Middle frontal gyrus (tissue), 1 donor: ENCODE measurements at regions not wholly inside any gene's neighbourhood (a gene's known extent, or its start where the extent isn't known, plus 50 kb on each side); places are given as distances from the start of the nearest gene placed in this dataset.

Experiments
- DNase-seq: peaks from one replicate; pipeline ENCODE4 v3.0.0-alpha.2; 2015; ENCODE audit warnings: low spot score; ENCODE audit errors: extremely low spot score

DNA sequence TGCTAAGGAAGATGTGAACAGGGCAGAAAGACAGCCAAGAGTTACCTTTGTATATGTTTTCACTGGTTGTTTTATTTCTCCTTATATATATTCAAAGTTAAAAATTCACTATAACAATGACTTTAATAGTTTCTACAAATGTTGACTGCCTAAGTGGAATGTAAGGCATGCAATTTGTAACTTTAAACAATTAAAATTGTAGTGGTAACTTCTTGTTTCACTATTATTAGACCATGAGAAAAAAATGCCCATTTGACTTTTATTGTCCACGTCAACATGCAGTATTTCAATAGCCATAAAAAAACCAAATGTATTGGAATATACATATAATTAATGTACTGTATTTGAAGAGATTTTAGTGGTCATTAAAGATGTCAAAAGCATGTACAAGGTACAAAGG lies 340.7 kb upstream of the CBLB start:
- DNase-seq = no peak

GRCh38 chr3:106210923-106211322 lies 342.1 kb upstream of the CBLB start:
- DNase-seq = no peak

- DNase-seq = no peak
These were observed 343.9 kb upstream of the CBLB start for GRCh38 chr3:106212665-106213222.

- DNase-seq = no peak
These were observed 345.1 kb upstream of the CBLB start for GRCh38 chr3:106213954-106214353.

DNA sequence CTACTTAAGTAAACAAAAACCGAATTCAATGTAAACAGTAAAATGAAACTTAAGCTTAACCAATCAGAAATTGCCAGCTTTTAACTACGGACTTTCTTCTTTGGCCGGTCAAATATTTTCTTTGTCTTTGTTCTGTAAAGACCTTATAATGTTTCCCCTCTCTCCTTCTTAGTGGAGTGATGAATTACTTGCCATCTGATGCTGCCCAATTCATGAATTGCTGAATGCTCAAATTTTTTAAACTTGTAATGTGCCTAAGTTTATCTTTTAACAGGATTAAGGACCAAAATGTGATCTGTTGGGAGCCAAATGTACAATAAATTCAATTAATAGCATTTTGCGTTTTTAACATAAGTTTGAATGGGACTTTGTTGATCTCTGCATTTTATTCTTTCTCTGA lies 345.8 kb upstream of the CBLB start:
- DNase-seq = no peak

DNA sequence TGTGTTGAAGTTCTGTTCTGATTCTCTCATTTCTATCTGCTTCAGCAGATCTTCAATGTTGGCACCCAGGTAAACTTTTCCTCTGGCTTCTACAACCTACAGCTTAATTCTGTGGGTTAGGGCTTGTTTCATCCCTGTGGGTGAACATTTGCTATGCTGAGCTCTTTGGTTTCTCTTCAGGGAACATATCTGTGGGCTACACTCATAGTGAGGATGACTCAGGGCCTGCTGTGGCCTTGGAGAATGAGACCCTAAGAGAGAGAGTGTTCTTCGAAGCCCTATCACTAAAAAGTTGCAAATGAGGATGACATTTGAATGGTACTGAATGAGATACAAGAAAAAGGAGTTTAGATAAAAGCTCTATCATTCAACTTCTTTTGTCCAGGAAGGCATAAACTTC lies 346.2 kb upstream of the CBLB start:
- DNase-seq = no peak

- DNase-seq = no peak
These were observed 348.9 kb upstream of the CBLB start for GRCh38 chr3:106217745-106218144.

DNA sequence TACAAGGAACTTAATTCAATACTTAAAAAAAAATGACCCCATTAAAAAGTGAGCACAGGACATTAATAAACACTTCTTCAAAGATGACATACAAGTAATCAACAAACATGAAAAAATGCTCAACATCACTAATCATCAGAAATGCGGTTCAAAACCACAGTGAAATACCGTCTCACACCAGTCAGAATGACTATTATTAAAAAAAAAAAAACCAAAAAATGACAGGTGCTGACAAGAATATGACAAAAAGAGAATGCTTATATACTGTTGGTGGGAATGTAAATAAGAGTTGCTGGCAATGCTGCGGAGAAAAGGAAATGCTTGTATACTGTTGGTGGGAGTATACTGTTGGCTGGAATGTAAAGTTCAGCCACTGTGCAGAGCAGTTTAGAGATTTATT lies 358.3 kb upstream of the CBLB start:
- DNase-seq = no peak

DNA sequence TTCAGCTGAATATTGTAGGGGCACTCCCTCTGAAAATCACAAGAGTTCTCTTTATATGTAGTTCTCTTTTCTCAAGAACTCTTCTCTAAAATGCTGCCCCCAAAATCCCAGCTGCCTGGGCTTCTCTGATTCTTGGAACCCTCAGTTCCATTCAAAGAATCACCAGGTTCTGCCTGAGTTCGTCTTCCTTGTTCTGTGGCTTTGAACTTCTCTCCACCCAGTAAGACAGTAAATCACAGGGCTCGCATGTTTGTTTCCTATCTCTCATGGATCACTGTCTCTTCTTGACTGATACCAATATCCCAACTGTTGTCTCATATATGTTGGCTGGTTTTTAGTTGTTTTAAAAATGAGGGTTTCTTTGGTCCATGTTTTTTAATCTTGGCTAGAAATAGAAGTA lies 359.5 kb upstream of the CBLB start:
- no peak for DNase-seq

- no peak for DNase-seq
These were observed 360.9 kb upstream of the CBLB start for GRCh38 chr3:106229495-106230278.

DNA sequence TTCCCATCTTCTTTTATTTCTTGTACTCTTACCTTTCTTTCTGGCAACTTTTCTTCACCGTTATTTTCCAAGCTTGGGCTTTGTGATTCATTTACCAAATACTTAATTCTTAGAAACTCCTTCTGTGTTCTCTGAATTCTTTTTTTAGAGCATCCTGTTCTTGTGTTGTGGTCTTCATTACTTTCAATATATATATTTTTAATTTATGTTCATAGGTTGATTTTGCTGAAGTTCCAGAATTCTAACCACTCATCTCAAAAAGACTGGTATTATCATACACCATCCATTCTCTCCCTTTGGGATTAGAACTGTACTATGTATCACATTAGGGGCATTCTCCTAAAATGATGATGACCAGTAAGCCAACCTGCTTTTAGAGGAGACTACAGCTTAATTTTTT lies 362.3 kb upstream of the CBLB start:
- no peak for DNase-seq

- DNase-seq = no peak
These were observed 364.1 kb upstream of the CBLB start for GRCh38 chr3:106232956-106233355.

DNA sequence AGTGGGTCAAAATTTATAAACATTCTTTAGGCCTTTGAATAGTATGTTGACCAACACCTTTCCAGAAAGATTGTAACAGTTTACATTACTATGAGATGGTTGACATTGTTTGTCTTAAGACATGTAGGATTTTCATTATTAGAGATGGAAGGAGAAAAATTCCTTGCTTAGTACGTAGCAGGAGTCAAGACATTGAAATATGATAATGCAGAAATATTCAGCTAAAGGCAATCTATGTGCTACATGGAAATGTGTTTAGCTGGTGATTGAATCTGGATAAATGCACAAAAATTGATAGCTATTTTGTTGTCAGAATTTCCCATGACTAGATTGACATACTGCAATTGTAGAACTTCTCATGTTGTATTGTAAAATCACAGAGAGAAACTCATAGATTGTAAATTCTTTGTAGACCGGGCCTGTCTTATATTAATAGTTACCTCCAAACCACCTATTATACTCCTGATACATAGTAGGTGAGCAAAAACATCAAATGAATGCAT lies 370.4 kb upstream of the CBLB start:
- DNase-seq = no peak

DNA sequence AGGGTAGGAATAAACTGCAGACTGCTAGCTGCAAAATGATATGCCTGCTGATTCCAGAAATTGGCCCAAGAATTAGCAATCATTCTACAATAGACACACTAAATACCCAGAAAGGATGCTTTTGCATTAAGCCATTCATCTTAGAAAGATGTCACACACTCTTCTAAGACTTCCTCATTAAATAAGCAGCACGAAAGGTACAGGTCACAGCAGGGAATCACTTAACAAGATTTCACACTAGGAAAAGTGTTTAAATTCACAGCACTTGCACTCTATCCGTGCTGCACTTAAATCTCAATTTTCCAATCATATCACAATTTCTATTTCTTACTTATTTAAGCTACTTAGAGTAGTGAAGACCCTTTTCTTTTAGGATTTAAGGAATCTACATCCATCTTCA lies 372.8 kb upstream of the CBLB start:
- no peak for DNase-seq

DNA sequence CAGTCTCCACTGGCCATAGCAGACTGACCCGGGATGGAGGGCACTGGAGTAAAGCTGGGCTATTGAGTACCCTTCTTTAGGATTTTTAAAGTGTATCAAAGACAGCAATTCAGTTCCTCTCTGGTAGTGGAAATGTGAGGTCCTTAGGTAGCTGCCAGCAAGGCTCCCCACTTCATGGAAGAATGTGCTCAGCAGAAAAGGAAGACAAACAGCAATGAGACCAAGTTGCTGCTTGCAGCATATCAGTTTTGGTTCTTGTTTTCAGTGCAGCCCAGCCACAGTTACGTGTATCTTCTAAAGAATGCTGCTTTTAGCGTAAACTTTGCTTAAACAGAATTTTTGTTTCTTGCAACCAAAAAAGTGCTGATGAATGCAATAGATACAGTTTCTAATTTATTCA lies 374.0 kb upstream of the CBLB start:
- DNase-seq = peak; percentile 24

- no peak for DNase-seq
These were observed 376.6 kb upstream of the CBLB start for GRCh38 chr3:106245400-106245799.

- no peak for DNase-seq
These were observed 379.3 kb upstream of the CBLB start for GRCh38 chr3:106247902-106248684.

GRCh38 chr3:106249159-106249558 lies 380.3 kb upstream of the CBLB start:
- DNase-seq = no peak

GRCh38 chr3:106249981-106250380 lies 381.2 kb upstream of the CBLB start:
- no peak for DNase-seq

DNA sequence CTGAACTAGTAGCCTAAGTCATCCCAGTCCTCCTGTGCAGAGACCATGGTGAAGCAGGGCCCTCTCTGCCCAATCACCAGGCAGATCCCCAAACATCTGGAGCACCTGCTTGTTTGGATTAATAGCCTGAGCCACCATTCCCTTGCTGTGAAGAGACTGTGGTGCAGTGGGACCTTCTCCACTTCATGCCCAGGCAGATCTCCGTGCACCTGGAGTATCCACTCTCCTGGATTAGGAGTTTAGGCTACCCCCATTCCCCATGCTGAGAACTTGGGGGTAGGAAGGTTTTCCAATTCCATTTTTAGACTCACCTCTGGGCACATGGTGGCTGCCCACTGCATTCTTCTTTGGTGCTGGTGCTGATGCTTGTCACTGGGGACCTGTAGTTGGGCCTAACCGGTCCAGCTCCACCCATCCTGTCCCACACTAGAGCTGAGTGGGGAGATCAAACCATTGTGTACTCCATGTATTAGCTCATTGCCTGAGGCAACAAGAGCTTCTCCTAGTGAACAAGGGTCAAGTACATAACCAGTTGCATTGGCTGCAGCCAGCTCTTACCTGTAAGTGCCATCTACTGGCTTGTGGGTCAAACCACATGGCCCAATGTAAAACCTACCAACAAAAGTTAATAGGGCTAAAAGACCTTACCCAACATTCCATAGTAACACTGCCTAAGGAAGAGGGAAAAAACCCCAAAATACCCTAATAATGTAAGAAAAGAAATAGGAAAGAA lies 382.5 kb upstream of the CBLB start:
- DNase-seq = no peak

DNA sequence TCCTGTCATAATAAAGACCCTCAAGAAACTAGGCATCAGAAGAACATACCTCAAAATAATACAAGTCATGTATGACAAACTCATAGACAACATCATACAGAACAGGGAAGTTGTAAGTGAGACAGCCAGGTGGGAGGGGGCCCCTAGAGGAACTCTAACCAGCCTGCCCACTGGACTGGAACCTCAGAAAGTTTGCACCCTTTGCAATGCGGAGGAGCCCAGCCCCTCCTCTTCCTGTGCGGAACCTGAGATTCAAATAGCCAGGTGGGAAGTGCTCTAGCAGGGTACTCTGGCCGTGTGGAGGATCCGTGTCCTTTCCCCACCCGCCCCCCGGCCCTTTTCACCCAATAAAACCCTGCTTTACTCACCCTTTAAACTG lies 387.0 kb upstream of the CBLB start:
- no peak for DNase-seq
